HL-60 (cell line): ENCODE measurements at regions not wholly inside any gene's neighbourhood (a gene's known extent, or its start where the extent isn't known, plus 50 kb on each side); places are given as distances from the start of the nearest gene placed in this dataset.
"Not testable (repeated sequence)": the region's sequence is repeated elsewhere in the genome, so short reads cannot be mapped to it uniquely, and the experiment has no call there.

Source experiments
- DNase-seq, 2 experiments: peaks; one replicate each; pipeline ENCODE4 v3.0.0-alpha.2; 2010 to 2020; ENCODE audit warnings: low read depth in 1 of 2, low spot score in 1 of 2
- H3K27ac ChIP-seq: fragments of 250-450 bp; sonication (Bioruptor Pico); replicated peaks from 2 replicates; pipeline ENCODE4 v1.5.1; 2020; ENCODE audit warnings: mild to moderate bottlenecking, moderate library complexity
- H3K27me3 ChIP-seq: fragments of 250-450 bp; sonication (Bioruptor Pico); 2 replicates; pipeline ENCODE4 v1.5.1; 2021; ENCODE audit warnings: mild to moderate bottlenecking, moderate library complexity; ENCODE audit not compliant: insufficient read depth, poor library complexity, severe bottlenecking
- H3K4me3 ChIP-seq: replicated peaks from 2 replicates; pipeline ENCODE4 v1.5.1; 2011; ENCODE audit warnings: mild to moderate bottlenecking, control low read depth, low read length; ENCODE audit not compliant: insufficient read depth
- CTCF ChIP-seq: IDR thresholded peaks from one replicate; pipeline ENCODE4 v1.5.1; 2011; ENCODE audit warnings: low read length, control low read depth, inconsistent platforms; ENCODE audit not compliant: insufficient read depth
- GABPA ChIP-seq: IDR thresholded peaks from 2 replicates; pipeline ENCODE4 v1.6.1; 2012; ENCODE audit warnings: low read depth
- POLR2AphosphoS5 ChIP-seq: IDR thresholded peaks from 2 replicates; pipeline ENCODE4 v1.6.1; 2012; ENCODE audit warnings: low read depth
- REST ChIP-seq: IDR thresholded peaks from 2 replicates; pipeline ENCODE4 v1.6.1; 2012; ENCODE audit warnings: low read depth; ENCODE audit not compliant: insufficient replicate concordance
- SPI1 ChIP-seq: IDR thresholded peaks from 2 replicates; pipeline ENCODE4 v1.6.1; 2012; ENCODE audit warnings: low read depth, mild to moderate bottlenecking, borderline replicate concordance

- Histone ChIP-seq H3K27ac (no peak overlapping the region), H3K27me3 (no peaks in the 10 kb centered on the region), H3K4me3 (no peak overlapping the region)
- TF ChIP-seq SPI1 (no peak), REST (no peak), CTCF (no peak), POLR2AphosphoS5 (no peak), GABPA (no peak)
- DNase-seq, result no peak
Measured at GRCh38 chr14:37711831-37712475, 116.5 kb downstream of the TTC6 start.

- not testable (repeated sequence) for DNase-seq
Measured at GRCh38 chr14:37712476-37712860, 117.0 kb downstream of the TTC6 start.

GRCh38 chr14:37712976-37713431 is 117.6 kb downstream of the TTC6 start:
- TF ChIP-seq POLR2AphosphoS5, result no peak
- TF ChIP-seq GABPA, result no peak
- no peak for TF ChIP-seq REST
- no peak for TF ChIP-seq CTCF
- TF ChIP-seq SPI1, result no peak

More at GRCh38 chr14:37712476-37712860, 117.0 kb downstream of the TTC6 start:
- H3K4me3 ChIP-seq, H3K27ac ChIP-seq, H3K27me3 ChIP-seq: not testable (repeated sequence)

GRCh38 chr14:37720131-37720530 is 124.7 kb downstream of the TTC6 start:
- no peak overlapping the region for H3K4me3 ChIP-seq
- no peak overlapping the region for H3K27ac ChIP-seq
- no peak for TF ChIP-seq CTCF
- TF ChIP-seq POLR2AphosphoS5, result no peak
- TF ChIP-seq REST, result no peak
- no peak for DNase-seq
- no peaks in the 10 kb centered on the region for H3K27me3 ChIP-seq

More at GRCh38 chr14:37712976-37713431, 117.6 kb downstream of the TTC6 start:
- DNase-seq, result no peak
- H3K27me3 ChIP-seq, result no peaks in the 10 kb centered on the region
- no peak overlapping the region for H3K27ac ChIP-seq
- no peak overlapping the region for H3K4me3 ChIP-seq
